ENCODE measurements at regions not wholly inside any gene's neighbourhood (a gene's known extent, or its start where the extent isn't known, plus 50 kb on each side); places are given as distances from the start of the nearest gene placed in this dataset.

DNA sequence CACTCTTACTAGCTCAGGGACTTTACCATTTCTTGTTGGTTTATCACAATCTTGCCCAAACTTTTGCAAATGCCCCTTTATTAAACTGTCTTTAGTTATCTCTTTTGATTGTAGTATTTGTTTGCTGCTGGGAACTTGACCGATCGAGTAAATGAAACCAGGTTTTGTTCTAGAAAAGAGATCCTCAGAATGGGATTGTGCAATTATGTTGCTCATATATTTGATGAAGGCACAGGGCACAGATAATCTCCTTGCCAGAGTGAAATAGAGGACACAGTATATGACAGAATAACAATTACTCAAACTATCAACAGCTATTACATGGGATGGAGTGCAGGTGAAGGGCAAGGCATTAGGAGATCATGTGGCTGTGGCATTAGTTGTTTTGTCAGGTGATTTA lies 216.6 kb upstream of the RASGRP1 start:
- TF ChIP-seq, protein P1, sequence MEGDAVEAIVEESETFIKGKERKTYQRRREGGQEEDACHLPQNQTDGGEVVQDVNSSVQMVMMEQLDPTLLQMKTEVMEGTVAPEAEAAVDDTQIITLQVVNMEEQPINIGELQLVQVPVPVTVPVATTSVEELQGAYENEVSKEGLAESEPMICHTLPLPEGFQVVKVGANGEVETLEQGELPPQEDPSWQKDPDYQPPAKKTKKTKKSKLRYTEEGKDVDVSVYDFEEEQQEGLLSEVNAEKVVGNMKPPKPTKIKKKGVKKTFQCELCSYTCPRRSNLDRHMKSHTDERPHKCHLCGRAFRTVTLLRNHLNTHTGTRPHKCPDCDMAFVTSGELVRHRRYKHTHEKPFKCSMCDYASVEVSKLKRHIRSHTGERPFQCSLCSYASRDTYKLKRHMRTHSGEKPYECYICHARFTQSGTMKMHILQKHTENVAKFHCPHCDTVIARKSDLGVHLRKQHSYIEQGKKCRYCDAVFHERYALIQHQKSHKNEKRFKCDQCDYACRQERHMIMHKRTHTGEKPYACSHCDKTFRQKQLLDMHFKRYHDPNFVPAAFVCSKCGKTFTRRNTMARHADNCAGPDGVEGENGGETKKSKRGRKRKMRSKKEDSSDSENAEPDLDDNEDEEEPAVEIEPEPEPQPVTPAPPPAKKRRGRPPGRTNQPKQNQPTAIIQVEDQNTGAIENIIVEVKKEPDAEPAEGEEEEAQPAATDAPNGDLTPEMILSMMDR (IDR thresholded peaks at IDR 0.05; ENCODE audit: poor library complexity, severe bottlenecking), result no peak
- TF ChIP-seq REST (IDR thresholded peaks at IDR 0.05; ENCODE audit: borderline replicate concordance), result no peak
- TF ChIP-seq EP300 (conservative IDR thresholded peaks at IDR 0.05; ENCODE audit: poor library complexity, severe bottlenecking), result no peak
- no peak for TF ChIP-seq POLR2AphosphoS5 (IDR thresholded peaks at IDR 0.05)
- no peak for TF ChIP-seq SMC3 (conservative IDR thresholded peaks at IDR 0.05; ENCODE audit: poor library complexity)
- TF ChIP-seq MXI1 (conservative IDR thresholded peaks at IDR 0.05; ENCODE audit: poor library complexity, severe bottlenecking), result no peak
